Breast epithelium (tissue), 4 donors: ENCODE measurements at regions not wholly inside any gene's neighbourhood (a gene's known extent, or its start where the extent isn't known, plus 50 kb on each side); places are given as distances from the start of the nearest gene placed in this dataset.

ENCODE experiments used
- DNase-seq, 2 donors: peaks; one replicate each; pipeline ENCODE4 v3.0.0-alpha.2; 2019; ENCODE audit warnings: low spot score in 2 of 2
- H3K27ac ChIP-seq, 2 donors: fragments of 200-600 bp; sonication (generic) in 1 of 2; one replicate each; pipeline ENCODE4 v1.5.1; 2016 to 2019; ENCODE audit warnings: mild to moderate bottlenecking in 1 of 2
- H3K27me3 ChIP-seq, 2 donors: fragments of 200-600 bp; sonication (generic) in 1 of 2; one replicate each; pipeline versions ENCODE4 v1.5.1 to v1.6.0; 2017 to 2019; ENCODE audit warnings: control low read depth in 1 of 2, mild to moderate bottlenecking in 1 of 2
- H3K36me3 ChIP-seq: fragments of 200-600 bp; one replicate; pipeline ENCODE4 v1.5.1; 2019
- H3K4me1 ChIP-seq, 2 donors: fragments of 200-600 bp; sonication (generic); one replicate each; pipeline ENCODE4 v1.5.1; 2016 to 2019; ENCODE audit warnings: control low read depth in 1 of 2
- H3K4me3 ChIP-seq, 3 donors: fragments of 200-600 bp; sonication (generic); 1 replicate in 2 of 3; 2 replicates in 1 of 3; pipeline ENCODE4 v1.5.1; 2016 to 2019; ENCODE audit warnings: mild to moderate bottlenecking in 3 of 3, moderate library complexity in 2 of 3
- H3K9me3 ChIP-seq, 2 donors: fragments of 200-600 bp; sonication (generic) in 1 of 2; one replicate each; pipeline ENCODE4 v1.5.1; 2016 to 2019; ENCODE audit warnings: control low read depth in 1 of 2
- POLR2A ChIP-seq: fragments of 450-650 bp; IDR thresholded peaks from one replicate; pipeline ENCODE4 v1.6.1; 2016; ENCODE audit warnings: antibody characterized with exemption, mild to moderate bottlenecking, moderate library complexity
- POLR2AphosphoS5 ChIP-seq, 3 donors: sonication (generic); formaldehyde crosslinking; IDR thresholded peaks; one replicate each; pipeline ENCODE4 v1.6.1; 2017; ENCODE audit warnings: antibody characterized with exemption in 3 of 3
- intact Hi-C: fragments of 100-400 bp; cut with DNase I; formaldehyde crosslinking; loops from one replicate; pipeline ENCODE4 v1.15.1; 2023; ENCODE audit warnings: low total_unique reads
- TF ChIP-seq, protein P1 (sequence below), 3 donors: fragments of 450-650 bp; IDR thresholded peaks; one replicate each; pipeline ENCODE4 v1.5.1; 2016 to 2017; ENCODE audit warnings: antibody characterized with exemption in 3 of 3, mild to moderate bottlenecking in 3 of 3, moderate library complexity in 3 of 3

DNA sequence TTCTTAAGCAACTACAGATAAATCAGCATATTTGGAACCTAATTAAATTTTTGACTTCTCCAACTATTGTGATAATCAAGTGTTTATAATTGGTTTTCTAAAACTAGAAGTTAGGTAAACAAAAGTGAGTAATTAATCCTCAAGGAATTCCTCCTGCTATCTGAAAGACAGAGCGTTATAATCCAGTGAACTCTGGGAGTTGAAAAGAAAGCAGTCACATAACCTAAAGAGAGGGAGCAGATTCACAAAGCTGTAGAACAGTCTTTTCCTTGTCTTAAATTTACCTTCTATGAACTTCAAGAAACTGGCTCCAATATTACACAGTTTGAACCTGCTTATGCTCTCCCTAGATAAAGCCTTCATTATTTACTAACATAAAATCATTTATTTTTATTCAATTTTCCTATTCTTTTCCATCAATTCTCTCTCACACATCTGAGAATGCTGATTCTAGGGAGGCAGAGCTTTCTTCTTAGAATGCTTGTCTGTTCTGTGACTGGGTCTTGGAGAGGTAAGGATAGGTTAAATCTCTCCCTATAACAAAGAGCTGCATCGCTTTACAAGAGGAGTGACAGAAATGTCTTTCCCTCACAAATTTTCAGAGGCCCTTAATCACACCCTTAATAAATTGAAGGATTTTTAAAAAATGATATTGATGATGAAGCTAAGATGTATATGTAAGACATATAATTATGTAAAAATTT is 132.8 kb downstream of the TUSC7 start:
- Histone ChIP-seq H3K27me3 (no peaks in the 10 kb centered on the region), H3K9me3 (no peaks in the 10 kb centered on the region), H3K27ac (no peak overlapping the region), H3K4me3 (no peak overlapping the region), H3K36me3 (no peaks in the 10 kb centered on the region), H3K4me1 (no peaks in the 10 kb centered on the region)
- TF ChIP-seq POLR2AphosphoS5 (IDR thresholded peaks at IDR 0.05) (no peak), POLR2A (no peak)
- TF ChIP-seq, protein P1, sequence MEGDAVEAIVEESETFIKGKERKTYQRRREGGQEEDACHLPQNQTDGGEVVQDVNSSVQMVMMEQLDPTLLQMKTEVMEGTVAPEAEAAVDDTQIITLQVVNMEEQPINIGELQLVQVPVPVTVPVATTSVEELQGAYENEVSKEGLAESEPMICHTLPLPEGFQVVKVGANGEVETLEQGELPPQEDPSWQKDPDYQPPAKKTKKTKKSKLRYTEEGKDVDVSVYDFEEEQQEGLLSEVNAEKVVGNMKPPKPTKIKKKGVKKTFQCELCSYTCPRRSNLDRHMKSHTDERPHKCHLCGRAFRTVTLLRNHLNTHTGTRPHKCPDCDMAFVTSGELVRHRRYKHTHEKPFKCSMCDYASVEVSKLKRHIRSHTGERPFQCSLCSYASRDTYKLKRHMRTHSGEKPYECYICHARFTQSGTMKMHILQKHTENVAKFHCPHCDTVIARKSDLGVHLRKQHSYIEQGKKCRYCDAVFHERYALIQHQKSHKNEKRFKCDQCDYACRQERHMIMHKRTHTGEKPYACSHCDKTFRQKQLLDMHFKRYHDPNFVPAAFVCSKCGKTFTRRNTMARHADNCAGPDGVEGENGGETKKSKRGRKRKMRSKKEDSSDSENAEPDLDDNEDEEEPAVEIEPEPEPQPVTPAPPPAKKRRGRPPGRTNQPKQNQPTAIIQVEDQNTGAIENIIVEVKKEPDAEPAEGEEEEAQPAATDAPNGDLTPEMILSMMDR (IDR thresholded peaks at IDR 0.05), result no peak
- no peak for DNase-seq
- intact Hi-C loops, result no loop called here

DNA sequence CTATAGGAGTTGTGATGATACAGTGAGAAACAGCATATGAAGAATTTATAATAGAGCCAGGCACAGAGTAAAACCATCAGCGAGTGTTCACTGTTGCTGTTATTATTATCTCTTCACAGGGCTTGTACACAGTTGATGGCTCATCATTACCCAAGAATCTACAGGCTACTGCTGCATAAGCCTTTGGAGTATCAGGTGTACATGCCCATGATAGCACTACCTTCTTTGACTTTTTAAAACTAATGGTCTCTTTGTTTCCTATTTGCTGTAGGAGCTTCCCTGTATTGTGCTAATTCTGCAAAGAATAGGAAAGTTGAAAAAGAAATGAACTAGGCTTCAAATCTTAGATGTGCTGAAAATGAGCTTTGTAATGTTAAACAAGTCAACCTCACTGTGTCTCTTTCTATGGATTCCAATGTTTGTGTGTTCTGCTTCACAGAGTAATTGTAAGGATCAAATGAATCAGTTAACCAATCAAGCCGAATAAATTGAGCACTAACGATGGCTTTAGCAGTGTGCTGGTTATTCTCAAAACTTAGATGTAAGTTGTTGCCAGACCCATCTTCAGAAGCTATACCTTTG is 138.8 kb downstream of the TUSC7 start:
- H3K27me3 ChIP-seq, result no peaks in the 10 kb centered on the region
- no peak for DNase-seq
- intact Hi-C loops, result no loop called here
- no peaks in the 10 kb centered on the region for H3K9me3 ChIP-seq
- H3K27ac ChIP-seq, result no peak overlapping the region
- H3K4me3 ChIP-seq, result no peak overlapping the region
- TF ChIP-seq, protein P1 (IDR thresholded peaks at IDR 0.05), result no peak
- TF ChIP-seq POLR2AphosphoS5 (IDR thresholded peaks at IDR 0.05) (no peak), POLR2A (no peak)
- no peaks in the 10 kb centered on the region for H3K36me3 ChIP-seq
- H3K4me1 ChIP-seq, result no peaks in the 10 kb centered on the region

DNA sequence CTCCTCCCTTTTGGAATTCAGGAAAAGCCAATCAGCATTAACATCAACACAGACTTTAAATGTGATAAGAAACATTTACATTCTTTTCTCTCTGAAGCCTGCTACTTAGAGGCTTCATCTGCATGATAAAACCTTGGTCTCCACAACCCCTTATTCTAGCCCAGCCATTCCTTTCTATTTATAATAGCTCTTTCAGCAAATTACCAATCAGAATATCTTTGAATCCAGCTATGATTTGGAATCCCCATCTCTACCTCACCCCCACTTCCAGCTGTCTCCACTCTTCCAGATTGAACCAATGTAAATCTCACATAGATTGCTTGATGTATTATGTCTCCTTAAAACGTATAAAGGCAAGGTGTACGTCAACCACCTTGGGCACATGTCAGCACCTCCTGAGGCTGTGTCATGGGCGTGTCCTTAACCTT is 139.7 kb downstream of the TUSC7 start:
- intact Hi-C loops, result no loop called here
- Histone ChIP-seq H3K27me3 (no peaks in the 10 kb centered on the region), H3K9me3 (no peaks in the 10 kb centered on the region), H3K36me3 (no peaks in the 10 kb centered on the region), H3K27ac (no peak overlapping the region), H3K4me3 (no peak overlapping the region), H3K4me1 (no peaks in the 10 kb centered on the region)
- DNase-seq, result no peak
- TF ChIP-seq, protein P1 (IDR thresholded peaks at IDR 0.05), result no peak
- TF ChIP-seq POLR2AphosphoS5 (IDR thresholded peaks at IDR 0.05), result no peak
- TF ChIP-seq POLR2A, result no peak

DNA sequence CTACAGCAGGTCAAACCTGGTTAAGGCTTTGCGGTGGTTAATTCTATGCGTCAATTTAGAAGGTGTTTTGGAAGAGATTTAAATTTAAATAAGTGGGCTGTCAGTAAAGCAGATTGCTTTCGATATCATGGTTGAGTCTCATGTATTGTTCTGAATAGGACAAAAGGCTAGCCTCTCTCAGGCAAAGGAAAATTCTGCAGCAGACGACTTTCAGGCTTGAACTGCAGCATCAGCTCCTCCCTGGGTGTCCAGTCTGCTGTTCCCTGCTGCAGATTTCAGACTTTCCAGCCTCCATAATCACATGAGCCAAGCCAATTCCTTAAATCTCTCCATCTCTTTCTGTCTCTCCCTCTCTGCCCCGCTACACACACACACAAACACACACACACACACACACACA is 143.2 kb downstream of the TUSC7 start:
- H3K27ac ChIP-seq, result no peak overlapping the region
- intact Hi-C loops, result no loop called here
- no peak overlapping the region for H3K4me3 ChIP-seq
- no peaks in the 10 kb centered on the region for H3K36me3 ChIP-seq
- H3K4me1 ChIP-seq, result no peaks in the 10 kb centered on the region
- H3K27me3 ChIP-seq, result no peaks in the 10 kb centered on the region
- TF ChIP-seq POLR2A, result no peak
- TF ChIP-seq, protein P1 (IDR thresholded peaks at IDR 0.05), result no peak
- TF ChIP-seq POLR2AphosphoS5 (IDR thresholded peaks at IDR 0.05), result no peak
- H3K9me3 ChIP-seq, result no peaks in the 10 kb centered on the region
- no peak for DNase-seq

DNA sequence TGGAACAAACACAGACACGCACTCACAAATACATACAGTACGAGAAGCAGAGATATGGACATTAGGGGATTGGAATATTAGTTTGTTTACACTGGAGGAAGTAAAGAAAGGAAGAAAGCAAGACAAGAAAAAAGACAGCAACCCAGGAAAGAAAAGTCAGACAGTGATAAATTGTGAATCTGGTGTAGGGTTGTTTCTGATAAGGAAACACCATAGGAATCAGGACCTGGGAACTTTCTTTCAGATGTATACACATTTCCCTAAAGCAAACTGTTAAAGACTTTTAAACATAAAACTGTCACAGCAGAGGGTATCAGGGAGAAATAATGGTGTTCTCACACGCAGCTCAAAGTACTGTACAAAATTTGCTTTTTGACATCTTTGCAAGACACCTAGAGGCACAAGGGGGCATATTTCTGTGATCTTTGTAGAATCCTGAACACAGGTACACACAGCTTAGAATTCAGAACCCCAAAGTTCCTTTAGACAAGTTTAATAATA is 153.7 kb downstream of the TUSC7 start:
- intact Hi-C loops, result no loop called here
- Histone ChIP-seq H3K36me3 (no peaks in the 10 kb centered on the region), H3K27me3 (peaks cover 0 to 6% of the 10 kb centered on the region in 2 donors), H3K4me1 (no peaks in the 10 kb centered on the region), H3K27ac (no peak overlapping the region), H3K9me3 (no peaks in the 10 kb centered on the region), H3K4me3 (no peak overlapping the region)
- DNase-seq, result no peak
- TF ChIP-seq, protein P1 (IDR thresholded peaks at IDR 0.05), result no peak
- no peak for TF ChIP-seq POLR2A
- TF ChIP-seq POLR2AphosphoS5 (IDR thresholded peaks at IDR 0.05), result no peak
